ENCODE measurements at regions not wholly inside any gene's neighbourhood (a gene's known extent, or its start where the extent isn't known, plus 50 kb on each side); places are given as distances from the start of the nearest gene placed in this dataset.

DNA sequence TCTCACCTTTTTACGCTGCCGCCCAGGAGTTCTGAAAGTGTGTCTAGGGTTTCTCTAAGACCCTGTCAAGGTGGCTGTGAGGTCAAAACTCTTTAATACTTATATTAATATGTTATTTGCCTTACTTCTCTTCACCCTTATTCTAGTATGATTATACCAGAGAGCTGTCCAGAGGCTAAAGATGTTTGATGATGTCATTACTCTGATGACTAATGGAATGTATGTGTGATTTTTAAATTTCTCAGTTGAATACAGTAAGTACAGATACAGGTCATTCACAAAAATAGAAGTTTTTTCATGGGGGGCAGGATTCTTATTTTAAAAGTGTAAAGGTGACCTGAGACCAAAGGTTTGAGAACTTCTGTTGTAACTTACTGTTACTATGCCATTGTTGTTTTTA lies 150.6 kb upstream of the FOXP2 start:
- TF ChIP-seq CTCF (IDR thresholded peaks at IDR 0.05) (no peak), POLR2A (IDR thresholded peaks at IDR 0.05) (no peak), EP300 (IDR thresholded peaks at IDR 0.05) (no peak)
